C1 segment of cervical spinal cord (tissue), 14 donors: ENCODE measurements at regions not wholly inside any gene's neighbourhood (a gene's known extent, or its start where the extent isn't known, plus 50 kb on each side); places are given as distances from the start of the nearest gene placed in this dataset.
A peak's percentile ranks its signal among the peaks of the same experiment; 100 is the strongest.
"Not testable (repeated sequence)": the region's sequence is repeated elsewhere in the genome, so short reads cannot be mapped to it uniquely, and the experiment has no call there.

Experiments used
- DNase-seq, 14 donors: peaks; one replicate each; lab custom pipeline; 2025; lab: John Stamatoyannopoulos, UW

GRCh38 chr1:121003230-121003629, 113.7 kb downstream of the PPIAL4A start:
- not testable (repeated sequence) for DNase-seq

- DNase-seq, result not testable (repeated sequence)
These were observed 117.3 kb downstream of the PPIAL4A start for GRCh38 chr1:121006826-121007225.

- DNase-seq, result not testable (repeated sequence)
These were observed 118.2 kb downstream of the PPIAL4A start for GRCh38 chr1:121007755-121008154.

- DNase-seq, result not testable (repeated sequence)
These were observed 119.1 kb downstream of the PPIAL4A start for GRCh38 chr1:121008512-121009215.

GRCh38 chr1:121009216-121010057, 119.9 kb downstream of the PPIAL4A start:
- DNase-seq, result not testable (repeated sequence)

GRCh38 chr1:121010141-121010540, 120.6 kb downstream of the PPIAL4A start:
- not testable (repeated sequence) for DNase-seq

- not testable (repeated sequence) for DNase-seq
These were observed 123.6 kb downstream of the PPIAL4A start for GRCh38 chr1:121013181-121013580.

GRCh38 chr1:121016182-121017028, 126.8 kb downstream of the PPIAL4A start:
- peak in 2 of 14 donors; percentile 6 to 33 for DNase-seq

- DNase-seq, result not testable (repeated sequence)
These were observed 130.3 kb downstream of the PPIAL4A start for GRCh38 chr1:121019715-121020349.

GRCh38 chr1:121020350-121021236, 131.0 kb downstream of the PPIAL4A start:
- peak in 1 of 14 donors; percentile 1 for DNase-seq

GRCh38 chr1:121021716-121022115, 132.1 kb downstream of the PPIAL4A start:
- DNase-seq, result not testable (repeated sequence)

- not testable (repeated sequence) for DNase-seq
These were observed 143.4 kb downstream of the PPIAL4A start for GRCh38 chr1:121032878-121033494.

GRCh38 chr1:121036792-121037191, 147.2 kb downstream of the PPIAL4A start:
- DNase-seq, result not testable (repeated sequence)

GRCh38 chr1:121040974-121041373, 143.2 kb downstream of the FAM72B start:
- DNase-seq, result not testable (repeated sequence)

GRCh38 chr1:121041497-121041896, 142.6 kb downstream of the FAM72B start:
- not testable (repeated sequence) for DNase-seq

GRCh38 chr1:121042882-121043281, 141.3 kb downstream of the FAM72B start:
- not testable (repeated sequence) for DNase-seq

- not testable (repeated sequence) for DNase-seq
These were observed 135.8 kb downstream of the FAM72B start for GRCh38 chr1:121048293-121048752.

GRCh38 chr1:121048769-121049443, 135.2 kb downstream of the FAM72B start:
- DNase-seq, result not testable (repeated sequence)

GRCh38 chr1:121050097-121050496, 134.0 kb downstream of the FAM72B start:
- DNase-seq, result not testable (repeated sequence)
